CD4-positive, alpha-beta T cell treated with Interleukin-2 at 100 ng/mL for 4 hours (primary cell): ENCODE measurements at regions not wholly inside any gene's neighbourhood (a gene's known extent, or its start where the extent isn't known, plus 50 kb on each side); places are given as distances from the start of the nearest gene placed in this dataset.
A peak's percentile ranks its signal among the peaks of the same experiment; 100 is the strongest.

ENCODE experiments used
- DNase-seq: peaks from one replicate; pipeline ENCODE4 v3.0.0-alpha.2; 2020; ENCODE audit warnings: low spot score

- no peak for DNase-seq
Measured at GRCh38 chr16:82405736-82406135, 221.0 kb upstream of the CDH13 start.

GRCh38 chr16:82404586-82405315 lies 222.0 kb upstream of the CDH13 start:
- no peak for DNase-seq

DNA sequence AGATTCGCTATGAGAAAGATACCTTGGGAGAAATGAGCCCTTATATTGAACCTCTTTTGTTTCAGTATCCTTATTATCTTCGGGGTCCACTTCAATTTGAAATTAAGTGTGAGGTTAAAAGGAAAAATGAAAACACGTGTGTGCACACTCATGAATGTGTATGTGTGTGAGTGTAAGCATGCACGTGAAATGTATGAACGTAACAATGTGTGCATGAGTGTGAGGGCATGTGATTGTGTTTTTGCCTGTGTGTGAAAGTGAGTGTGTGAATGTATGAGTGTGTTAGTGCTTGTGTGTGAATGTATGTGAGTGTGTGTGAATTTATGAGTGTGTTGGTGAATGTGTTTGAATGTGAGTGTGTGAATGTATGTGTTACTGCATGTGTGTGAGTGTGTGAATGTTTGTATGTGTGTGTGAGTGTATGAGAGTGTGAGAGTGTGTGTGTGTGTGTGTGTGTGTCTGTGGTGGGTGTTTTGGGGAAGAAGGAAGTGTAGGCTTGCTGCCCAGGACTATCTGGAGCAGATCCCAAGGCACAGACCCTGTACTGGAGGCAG lies 224.0 kb upstream of the CDH13 start:
- no peak for DNase-seq

DNA sequence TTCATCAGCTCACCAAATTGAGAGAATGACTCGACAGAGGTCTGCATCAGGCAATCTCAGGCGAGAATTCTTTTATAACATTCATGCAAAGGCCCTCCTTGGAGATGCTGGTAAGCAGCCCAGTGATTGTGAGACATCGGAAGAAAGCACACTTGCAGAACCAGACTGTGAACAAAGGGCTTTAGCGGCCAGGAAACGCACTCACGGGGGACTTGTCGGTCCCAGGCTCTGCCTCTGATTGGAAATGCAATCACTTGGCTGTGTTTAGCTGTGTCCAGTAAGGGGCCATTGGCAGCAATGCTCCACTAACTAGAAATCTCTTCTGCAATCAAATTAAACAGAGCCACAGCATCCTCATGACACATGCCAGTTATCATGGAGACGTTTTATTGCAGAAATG lies 226.7 kb upstream of the CDH13 start:
- DNase-seq: no peak

DNA sequence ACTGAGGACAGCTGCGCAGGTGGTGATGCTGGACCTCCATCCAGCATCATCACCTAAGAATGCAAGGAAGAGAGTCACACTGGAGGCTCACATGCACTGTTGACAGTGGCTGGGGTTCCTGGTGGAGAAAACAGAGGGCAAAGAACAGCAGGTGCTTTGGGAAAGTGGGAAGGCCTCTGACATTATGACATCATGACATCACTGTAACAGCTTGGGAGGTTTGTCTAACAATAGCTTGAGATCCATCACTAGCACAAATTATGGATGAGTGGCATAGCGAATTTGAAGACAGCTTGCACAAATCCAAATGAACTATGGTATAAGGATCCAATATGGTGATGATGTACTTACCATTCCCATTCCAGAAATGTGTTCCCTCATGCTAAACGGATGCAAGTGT lies 226.5 kb upstream of the MPHOSPH6 start:
- no peak for DNase-seq

- DNase-seq: no peak
Measured at GRCh38 chr16:82395212-82395611, 225.2 kb upstream of the MPHOSPH6 start.

DNA sequence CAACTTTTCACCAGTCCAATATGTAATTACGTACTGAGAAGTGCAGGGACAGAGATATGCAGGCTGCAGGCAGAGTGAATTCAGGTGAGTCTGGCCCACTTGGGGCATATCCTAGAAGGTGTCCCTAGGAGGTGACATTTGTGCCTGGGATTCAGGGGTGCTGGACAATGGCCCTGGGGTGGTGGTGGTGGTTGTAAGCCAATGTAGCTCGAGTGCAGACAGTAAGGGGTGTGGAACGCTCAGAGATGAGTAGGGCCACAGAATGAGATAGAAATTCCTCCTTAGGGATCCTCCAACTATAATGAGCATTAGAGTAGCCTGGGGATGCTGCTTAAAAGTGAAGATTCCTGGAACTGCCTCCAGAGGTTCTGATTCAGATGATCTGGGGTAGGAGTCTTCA lies 221.7 kb upstream of the MPHOSPH6 start:
- no peak for DNase-seq

DNA sequence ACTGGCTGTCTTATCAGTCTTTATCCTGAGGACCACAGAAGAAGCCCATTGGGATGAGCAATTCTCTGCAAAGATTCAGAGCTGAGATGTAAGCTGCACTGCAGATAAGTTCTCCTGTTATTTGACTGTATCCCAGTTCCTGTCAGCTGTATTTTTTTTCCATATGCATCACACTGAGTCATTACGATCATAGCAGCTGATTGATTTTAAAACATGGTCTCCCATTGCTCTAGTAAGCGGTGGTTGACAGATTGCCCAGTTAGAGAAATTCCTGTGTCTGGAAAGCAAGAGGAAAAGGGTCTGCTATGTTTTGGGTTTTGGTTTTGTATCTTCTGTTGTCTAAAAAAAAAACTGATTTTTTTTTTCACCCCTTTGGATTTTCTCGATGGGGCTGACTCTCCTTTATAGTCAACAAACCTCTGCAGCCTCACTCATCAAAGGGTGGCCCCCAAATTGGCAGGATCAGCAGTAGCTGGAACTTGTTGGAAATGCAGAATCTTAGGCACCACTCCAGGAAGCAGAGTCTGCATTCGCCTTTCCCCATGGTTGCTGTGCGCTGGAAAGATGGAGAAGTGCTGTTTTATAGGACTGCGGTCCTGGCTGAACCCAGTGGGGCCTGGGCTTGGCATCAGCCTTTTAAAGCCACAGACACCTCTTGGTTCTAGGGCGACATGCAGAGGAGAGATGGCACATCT lies 220.1 kb upstream of the MPHOSPH6 start:
- DNase-seq: no peak

GRCh38 chr16:82386761-82387160 lies 216.7 kb upstream of the MPHOSPH6 start:
- no peak for DNase-seq

- no peak for DNase-seq
Measured at GRCh38 chr16:82384949-82385348, 214.9 kb upstream of the MPHOSPH6 start.

- no peak for DNase-seq
Measured at GRCh38 chr16:82384017-82384416, 214.0 kb upstream of the MPHOSPH6 start.

- DNase-seq: no peak
Measured at GRCh38 chr16:82382521-82382920, 212.5 kb upstream of the MPHOSPH6 start.

- DNase-seq: no peak
Measured at GRCh38 chr16:82379551-82379950, 209.5 kb upstream of the MPHOSPH6 start.

DNA sequence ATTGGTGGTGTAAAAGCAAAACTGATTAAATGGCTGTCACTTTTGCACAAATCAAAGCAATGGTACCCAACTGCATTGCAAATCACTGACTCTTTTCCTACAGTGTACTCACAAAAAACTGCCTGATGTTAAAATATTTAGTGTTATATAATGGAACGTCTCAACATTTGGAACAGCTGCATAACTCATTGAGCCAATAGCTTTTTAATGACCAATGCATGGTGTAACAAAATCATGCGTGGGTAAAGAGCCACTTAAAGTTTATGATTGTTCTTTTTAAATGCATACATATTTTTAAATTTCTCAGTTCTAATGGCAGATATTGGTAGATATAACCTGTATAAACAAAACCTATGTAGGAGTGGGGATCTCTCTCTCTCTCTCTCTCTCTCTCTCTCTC lies 204.0 kb upstream of the MPHOSPH6 start:
- no peak for DNase-seq

DNA sequence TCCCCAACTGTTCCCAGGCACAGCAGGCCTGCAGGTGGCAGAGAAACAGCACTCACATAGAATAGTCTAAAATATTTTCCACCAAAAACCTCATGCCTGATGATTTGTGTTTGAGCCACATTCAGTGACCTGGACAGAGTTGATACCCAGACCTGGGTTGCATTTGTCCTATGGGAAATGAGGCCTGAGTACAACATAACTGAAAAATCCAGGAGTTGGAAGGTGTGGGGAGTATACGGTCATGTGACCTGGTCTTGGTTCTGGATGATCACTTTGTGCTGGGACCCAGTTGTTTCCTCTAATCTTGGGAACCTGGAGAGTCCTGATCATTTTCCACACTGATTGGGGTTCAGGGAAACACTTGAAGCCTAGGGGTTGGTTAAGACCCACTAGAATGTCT lies 200.3 kb upstream of the MPHOSPH6 start:
- DNase-seq: no peak

GRCh38 chr16:82368041-82368440 lies 198.0 kb upstream of the MPHOSPH6 start:
- DNase-seq: peak; percentile 8

DNA sequence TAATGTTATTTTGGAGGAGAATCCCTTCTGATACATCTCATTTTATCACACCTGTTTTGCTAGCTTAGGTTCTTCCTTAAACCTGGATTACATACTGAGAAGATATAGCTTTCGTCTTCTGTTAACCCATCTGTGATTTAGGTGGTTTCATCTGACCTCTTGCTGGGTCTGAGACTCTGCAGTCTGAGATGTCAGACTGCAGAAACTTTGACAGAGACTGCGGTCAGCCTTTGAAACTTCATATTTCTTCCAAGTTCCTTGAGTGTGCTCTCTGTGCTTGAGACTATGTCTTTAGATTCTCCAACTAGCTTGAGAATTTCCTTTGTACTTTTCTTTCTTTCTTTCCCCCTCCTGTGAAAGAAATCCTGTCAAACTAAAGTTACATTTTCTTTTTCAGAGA lies 196.4 kb upstream of the MPHOSPH6 start:
- no peak for DNase-seq

- DNase-seq: no peak
Measured at GRCh38 chr16:82364690-82365089, 194.7 kb upstream of the MPHOSPH6 start.

- no peak for DNase-seq
Measured at GRCh38 chr16:82363026-82363816, 193.2 kb upstream of the MPHOSPH6 start.

DNA sequence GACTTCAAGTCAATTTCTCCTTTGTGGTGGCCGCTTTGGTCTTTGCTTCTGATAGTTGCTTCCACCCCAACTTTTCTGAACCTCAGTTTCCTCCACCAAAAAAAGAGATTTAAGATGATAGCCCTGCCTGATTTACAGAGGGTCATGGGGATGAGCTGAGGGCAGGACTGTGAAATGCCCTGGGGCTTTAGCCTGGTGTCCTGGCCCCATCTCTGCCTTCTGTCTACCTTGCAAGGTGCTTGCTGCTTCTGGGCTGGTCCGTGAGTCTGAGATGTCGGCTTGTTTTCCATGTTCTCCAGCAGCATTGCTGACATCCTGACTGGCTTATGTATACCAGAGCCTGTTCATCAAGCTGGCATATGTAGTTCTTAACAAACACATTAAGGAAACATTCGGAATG lies 191.9 kb upstream of the MPHOSPH6 start:
- DNase-seq: no peak

DNA sequence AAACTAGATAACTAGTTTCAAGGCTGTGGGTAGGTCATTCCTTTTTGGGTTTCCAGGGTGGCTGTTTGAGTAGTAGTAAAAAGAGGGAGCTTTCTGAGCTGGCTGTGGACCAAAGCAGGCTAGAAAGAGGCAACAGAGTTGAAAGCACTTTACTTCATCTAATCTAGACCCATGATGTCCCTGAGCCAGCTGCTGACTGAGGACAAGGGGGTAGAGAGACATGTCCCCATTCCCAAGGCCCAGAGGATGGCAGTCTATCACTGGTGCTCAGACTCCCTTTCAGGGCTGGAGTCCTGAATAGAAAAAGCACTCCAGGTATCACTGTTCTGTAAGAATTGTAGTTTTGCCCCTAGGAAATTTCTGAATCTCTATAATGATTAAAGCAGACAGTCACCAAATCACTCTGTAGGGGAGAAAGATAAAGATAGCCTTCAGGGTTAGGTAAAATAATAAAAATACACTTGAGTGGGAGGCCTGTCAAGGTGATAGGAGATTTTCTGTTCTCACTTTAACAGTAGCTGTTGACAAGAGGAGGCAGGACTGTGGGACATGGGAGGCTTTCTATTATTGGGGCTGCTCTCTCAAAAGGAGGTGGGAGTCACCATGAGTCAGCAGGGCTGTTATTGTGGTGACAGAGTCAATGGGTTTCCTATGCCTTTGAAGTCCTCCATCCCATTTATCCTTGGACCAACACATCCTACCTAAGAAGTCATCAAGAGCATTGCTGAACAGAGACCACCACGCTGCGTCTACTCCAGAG lies 190.2 kb upstream of the MPHOSPH6 start:
- DNase-seq: no peak

GRCh38 chr16:82358606-82359221 lies 188.7 kb upstream of the MPHOSPH6 start:
- DNase-seq: no peak
